GM18867 (cell line): ENCODE measurements at regions not wholly inside any gene's neighbourhood (a gene's known extent, or its start where the extent isn't known, plus 50 kb on each side); places are given as distances from the start of the nearest gene placed in this dataset.
"Not testable (repeated sequence)": the region's sequence is repeated elsewhere in the genome, so short reads cannot be mapped to it uniquely, and the experiment has no call there.

Experiments
- ATAC-seq: cut with Tn5 transposase; IDR thresholded peaks from one replicate; pipeline ENCODE4 v1.9.1; 2021; ENCODE audit warnings: mild to moderate bottlenecking, moderate library complexity; ENCODE audit not compliant: unreplicated experiment

DNA sequence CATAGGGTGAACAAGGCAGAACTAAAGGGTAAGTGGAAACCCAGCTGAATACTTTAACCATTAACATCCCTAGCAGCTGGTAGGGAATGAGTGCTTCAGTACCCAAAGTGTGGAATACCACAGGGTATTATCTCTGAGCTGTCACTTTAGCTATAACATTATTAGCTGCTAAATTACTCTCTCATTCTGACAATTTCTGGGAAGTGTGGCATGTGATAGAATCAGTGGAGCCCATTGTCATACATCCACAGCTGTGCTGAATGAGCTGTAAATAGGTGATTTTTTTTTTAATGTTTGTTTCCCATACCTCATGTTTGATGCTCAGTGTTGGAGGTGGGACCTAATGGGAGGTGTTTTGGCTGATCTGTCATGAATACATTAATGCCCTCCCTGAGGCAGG, 894.3 kb downstream of the DIPK2A start:
- no peak for ATAC-seq

DNA sequence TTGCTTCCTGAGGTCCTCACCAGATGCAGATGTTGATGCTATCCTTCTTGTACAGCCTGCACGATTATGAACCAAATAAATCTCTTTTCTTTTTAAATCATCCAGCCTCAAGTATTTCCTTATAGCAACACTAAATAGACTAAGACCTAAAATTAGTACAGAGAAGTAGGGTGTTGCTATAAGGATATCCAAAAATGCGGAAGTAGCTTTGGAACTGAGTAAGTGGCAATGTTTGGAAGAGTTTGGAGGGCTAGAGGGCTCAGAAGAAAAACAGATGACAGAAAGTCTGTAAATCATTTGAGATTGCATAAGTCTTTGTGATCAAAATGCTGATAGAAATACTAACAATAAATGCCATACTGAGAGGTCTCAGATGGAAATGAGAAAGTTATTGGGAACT, 894.9 kb downstream of the DIPK2A start:
- no peak for ATAC-seq

DNA sequence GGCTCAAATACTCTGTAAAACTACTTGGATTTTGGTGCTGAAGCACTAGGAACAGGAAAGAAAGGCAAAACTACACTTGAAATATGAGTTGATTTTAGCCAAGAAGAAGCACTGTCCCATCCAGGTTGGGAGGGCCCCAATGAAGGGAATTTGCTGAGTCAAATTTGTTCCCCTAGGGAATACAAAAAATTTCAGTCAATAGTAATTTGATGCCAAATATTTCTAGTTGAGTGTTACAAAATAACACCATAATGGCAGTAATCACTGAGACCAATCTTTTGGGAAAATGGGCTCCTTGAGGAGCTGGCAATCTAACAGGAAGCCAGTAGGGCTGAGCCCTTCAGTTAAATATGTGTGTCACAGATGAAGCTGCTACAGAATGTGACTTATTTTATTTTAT, 896.9 kb downstream of the DIPK2A start:
- no peak for ATAC-seq

DNA sequence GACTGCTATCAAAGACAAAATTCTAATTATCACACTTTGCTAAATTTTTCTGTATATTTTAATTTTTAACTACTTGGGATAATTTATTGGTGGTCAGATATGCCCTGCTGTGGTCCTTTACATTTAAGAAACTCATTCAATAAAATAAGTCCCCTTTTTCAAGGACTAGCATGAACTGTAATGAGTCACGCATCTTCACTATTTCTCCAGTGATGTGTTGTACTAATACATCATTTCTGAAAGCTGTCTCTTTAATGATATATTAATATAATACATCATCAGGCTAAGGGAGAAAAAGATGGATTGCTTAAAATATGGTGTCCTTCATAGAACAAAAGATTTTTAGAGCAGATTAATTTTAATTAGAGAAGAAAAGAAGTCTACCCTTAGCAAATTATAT, 901.4 kb downstream of the DIPK2A start:
- no peak for ATAC-seq

DNA sequence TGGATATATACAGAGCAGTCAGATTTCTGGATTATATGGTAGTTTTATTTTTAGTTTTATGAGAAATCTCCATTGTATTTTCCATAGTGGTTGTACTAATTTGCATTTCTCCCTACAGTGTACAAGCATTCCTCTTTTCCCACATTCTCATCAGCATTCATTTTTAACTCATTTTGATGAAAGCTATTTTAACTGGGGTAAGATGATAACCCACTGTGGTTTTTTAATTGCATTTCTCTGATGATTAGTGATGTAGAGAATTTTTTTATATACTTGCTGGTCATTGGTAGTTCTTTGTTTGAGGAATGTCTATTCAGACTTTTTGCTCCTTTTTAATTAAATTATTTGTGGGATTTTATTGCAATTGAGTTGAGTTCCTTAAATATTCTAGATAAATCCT, 903.6 kb downstream of the DIPK2A start:
- ATAC-seq = no peak

DNA sequence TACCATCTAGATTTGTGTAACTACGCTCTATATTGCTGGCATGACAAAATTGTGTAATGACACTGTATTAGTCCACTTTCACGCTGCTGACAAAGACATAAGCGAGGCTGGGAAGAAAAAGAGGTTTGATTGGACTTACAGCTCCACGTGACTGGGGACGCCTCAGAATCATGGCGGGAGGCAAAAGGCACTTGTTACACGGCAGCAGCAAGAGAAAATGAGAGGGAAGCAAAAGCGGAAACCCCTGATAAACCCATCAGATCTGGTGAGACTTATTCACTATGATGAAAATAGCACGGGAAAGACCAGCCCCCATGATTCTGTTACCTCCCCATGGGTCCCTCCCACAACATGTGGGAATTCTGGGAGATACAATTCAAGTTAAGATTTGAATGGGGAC, 905.7 kb downstream of the DIPK2A start:
- no peak for ATAC-seq

DNA sequence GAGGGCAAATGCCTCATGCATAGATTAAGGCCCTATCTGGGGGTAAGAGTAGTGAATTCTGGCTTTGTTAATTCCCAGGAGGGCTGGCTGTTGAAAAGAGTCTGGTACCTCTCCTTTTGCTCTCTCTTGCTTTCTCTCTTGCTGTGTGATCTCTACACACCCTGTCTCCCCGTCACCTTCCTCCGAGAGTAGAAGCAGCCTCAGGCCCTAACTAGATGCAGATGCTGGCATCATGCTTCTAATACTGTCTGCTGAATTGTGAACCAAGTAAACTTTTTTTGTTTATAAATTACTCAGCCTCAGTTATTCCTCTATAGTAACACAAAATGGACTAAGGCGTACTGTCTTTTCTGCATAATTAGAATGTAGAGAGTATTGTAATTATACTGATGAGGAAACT, 908.1 kb downstream of the DIPK2A start:
- ATAC-seq = no peak

DNA sequence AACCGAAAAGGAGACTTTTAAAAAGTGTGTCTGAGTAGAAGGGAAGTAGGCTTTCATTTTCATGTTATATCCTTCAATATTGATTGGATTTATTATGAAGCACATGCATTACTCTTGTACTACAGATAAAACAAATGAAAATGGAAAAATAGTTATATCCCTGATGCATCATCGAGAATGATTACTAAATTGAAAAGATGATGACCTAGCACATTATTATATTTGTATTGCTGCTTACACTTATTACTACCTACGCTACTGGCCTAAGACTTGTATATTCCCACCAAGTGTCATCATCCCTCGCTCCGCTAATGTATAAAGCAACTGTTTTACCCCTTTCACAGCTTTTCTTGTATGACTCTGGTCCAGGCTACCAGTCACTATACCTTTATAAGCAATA, 922.4 kb downstream of the DIPK2A start:
- ATAC-seq = no peak

DNA sequence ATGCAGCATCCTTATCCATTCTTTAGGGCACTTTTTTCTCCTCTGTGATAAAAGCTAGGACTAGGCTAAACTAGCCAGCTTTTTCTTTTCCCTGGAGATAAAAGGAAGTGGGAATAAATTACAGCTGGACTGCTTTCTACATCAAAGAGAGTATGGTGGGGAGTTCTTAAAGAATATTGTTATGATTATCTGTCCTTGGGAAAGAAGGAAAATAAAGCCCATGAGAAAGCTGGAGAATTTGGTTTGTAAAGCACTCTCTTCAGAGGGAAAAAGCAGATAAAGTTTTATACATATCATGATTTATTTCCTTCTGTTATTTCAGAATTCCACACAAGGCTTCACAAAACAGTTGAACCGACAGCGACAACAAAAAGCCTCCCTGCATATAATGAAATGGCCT, 923.0 kb downstream of the DIPK2A start:
- no peak for ATAC-seq

DNA sequence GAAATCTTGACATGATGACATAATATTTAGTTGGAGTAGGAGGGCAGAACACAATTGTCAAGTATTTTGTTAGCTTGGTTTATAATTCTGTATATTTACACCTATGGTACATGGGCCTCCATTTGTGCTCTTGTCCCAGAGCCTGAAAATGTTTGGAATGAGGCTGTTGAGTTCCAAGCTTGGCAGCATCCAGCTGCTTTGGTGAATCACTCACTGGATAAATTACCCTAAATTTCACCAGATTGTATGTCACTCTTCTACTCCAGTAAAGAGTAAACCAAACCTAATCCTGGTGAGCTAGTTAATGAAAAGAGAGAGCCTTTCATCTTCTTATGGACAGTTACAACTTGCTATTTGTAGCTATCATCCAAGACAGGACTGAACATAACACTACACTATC, 928.7 kb downstream of the DIPK2A start:
- ATAC-seq = no peak

DNA sequence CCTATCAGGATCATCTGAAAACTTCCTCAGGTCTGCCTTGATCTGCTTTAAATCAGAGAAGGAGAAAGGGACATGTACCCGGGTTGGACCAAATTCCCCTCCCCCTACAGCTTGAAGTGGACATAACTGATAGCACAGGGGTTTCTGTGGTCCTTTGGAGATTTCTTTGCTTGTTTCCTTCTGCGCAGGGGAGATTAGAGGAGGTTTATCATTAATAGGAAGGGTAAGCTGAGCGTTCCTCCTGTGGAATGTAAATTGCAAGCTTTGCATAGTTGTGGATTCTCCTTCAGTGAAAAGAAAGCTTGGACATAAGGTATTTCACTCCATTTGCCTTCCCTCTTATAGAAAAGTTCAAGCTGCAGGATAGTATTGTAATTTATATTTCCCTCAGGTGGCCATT, 936.0 kb downstream of the DIPK2A start:
- ATAC-seq = not testable (repeated sequence)

DNA sequence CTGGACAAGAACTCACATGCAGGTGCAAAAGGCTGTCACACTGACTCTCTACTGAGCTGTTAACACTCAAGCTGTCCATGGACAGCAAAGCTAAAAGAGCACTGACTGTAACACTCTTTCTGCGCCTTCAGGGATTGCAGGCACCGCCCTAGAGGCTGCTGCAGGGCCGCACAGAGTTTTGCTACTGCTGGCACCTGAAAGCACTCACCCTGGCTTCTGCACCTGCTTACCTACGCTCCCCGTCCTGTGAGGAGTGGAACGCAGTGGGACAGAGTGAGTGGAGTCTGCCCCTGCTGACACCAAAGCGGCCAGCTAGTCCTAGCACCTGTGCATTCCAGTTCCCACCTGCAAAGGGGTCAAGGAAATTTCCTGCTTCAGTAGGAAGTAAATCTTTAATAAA, 941.3 kb downstream of the DIPK2A start:
- no peak for ATAC-seq

DNA sequence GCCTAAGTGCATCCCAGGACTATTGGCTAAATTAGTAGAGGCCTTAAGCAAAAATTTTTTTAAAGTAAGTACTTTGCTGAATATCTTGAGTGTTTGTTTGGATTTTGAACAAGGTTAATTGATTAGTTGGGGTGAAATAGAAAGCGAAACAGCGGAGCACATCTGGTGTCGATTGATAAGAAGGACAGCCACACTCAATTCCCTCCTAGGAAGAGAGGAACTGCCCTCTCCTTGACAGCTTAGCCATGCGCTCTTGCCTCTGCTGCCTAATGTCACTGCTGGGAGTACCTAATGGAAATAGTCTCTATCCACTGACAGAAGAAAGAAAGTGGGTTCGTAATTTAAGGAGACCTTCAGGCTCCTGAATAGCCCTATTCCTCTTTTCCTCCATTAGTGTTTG, 943.6 kb downstream of the DIPK2A start:
- ATAC-seq = no peak

DNA sequence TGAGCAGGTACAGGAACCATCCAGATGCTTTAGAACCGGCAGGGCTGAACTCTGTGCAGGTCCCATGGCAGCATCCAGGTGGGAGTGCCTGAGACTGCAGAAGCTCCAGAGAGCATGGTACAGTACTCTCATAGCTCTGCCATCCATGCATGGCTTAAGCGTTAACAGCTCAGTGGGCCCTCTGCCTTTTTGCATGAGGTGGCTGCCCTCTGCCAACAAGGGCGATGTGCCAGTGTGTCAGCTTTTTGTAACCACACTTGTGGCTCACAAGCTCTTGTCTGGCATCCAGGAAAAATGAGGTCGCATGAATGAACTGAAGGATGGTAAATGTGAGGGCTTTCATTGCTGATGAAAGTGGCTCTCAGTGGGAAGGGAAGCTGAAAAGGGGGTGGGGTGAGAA, 950.1 kb downstream of the DIPK2A start:
- no peak for ATAC-seq

DNA sequence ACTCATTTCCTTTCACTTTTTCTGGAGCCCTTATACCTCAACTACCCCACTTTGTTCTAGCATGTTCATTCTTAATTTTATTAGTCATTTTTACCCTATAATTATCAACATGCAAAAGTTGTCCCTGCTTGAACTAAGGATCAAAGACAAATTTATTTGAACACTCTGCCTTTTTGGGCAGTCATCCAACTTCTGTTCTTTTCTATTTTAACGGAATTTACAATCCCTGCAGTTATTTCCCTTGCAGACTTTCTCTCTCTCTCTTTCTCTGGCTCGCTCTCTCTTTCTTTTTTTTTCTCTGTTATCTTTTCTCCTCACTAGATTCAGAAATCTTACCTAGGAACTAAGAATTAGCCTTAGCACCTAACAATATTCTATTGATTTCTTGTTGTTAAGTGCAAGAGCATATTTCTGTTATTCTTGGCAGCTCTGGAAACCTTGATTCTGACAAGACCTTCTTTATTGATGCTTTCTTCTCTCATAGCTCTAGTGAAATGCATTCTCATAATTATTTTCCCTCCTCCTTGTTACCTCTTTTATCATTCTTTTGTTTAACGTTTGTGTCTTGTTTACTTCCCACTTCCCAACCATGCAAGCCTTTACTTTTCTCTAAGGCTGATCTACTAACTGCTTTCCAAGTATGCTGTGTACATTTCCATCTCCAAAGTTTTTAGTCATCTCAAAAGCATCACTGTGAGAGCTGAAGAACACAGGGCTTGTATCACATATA, 951.6 kb downstream of the DIPK2A start:
- no peak for ATAC-seq

DNA sequence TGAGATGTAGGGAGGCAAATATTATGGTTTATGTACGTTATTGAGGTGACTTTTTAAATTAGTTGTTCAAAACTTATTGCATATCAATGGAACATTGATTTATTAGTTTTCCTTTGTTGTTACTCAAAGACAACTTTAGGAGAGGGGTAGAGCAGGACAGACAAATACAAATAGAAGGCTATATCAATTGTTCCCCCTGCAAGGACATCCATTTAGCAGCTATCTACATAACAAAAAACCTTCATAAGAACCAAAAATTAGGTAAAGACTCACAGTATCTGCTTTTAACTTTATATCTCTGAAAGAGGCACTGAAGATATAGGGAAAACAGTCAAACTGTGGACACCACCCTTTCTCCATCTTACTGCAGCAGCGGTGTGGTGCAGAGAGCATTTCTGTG, 958.8 kb downstream of the DIPK2A start:
- ATAC-seq = no peak

DNA sequence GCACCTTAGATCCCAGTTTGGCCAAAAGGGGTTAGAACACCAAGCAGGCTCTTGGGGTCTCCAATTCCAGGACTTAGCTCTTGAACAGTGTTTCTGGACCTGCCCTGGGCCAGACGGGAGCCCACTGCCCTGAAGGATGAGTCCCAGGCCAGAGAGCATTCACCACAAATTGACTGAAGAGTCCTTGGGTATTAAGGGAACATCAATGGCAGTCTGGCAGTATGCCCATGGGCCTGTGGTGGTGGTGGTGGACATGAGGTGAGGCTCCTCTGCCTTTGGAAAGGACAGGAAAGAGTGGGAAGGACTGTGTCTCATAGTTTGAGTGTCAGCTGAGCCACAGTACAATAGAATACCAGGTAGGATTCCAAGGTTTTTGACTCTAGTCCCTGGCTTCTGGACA, 960.0 kb downstream of the DIPK2A start:
- ATAC-seq = no peak

DNA sequence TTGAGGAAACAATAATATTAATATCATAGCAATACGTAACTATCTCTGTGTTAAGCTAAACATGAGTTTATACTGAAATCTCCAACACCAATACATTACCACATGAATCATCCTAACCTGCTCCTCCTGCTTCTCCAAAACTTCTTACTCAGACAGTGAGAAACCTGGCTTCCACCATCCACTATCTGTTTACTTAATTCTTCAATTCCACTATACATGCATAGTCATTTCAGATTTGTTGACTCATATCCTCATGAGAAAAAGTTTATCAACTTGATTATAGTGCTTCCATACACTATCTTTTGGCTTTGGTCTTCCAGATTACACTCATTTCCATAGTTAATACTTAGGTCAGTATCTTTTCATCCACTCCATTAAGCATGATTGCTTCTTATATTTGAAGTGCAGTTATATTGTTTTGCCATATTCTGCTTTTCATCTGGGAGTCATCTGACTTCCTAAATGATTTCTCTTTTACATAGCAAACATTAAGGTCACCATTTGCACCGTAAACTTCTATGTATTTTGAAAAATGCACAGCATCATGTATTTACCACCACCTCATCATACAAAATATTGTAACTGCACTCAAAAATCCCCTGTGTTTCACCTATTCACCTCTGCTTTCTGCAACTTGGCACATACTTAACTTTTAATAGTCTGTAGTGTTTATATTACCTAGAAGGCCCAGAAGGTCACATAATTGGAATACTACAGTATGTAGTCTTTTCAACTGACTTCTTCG, 970.6 kb downstream of the DIPK2A start:
- ATAC-seq = no peak

DNA sequence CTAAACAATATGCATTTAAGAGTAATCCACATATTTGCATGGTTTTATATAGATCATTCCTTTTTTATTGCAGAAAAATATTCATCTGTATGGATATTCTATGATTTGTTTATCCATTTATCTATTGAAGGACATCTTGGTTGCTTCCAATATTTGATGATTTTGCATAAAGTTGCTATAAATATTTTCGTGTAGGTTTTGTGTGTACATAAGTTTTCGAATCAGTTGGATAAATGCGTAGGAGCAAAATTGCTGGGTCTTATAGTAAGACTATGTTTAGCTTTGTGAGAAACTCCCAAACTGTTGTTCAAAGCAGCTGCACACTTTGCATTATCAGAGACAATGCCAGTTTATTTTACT, 971.2 kb downstream of the DIPK2A start:
- ATAC-seq = no peak

DNA sequence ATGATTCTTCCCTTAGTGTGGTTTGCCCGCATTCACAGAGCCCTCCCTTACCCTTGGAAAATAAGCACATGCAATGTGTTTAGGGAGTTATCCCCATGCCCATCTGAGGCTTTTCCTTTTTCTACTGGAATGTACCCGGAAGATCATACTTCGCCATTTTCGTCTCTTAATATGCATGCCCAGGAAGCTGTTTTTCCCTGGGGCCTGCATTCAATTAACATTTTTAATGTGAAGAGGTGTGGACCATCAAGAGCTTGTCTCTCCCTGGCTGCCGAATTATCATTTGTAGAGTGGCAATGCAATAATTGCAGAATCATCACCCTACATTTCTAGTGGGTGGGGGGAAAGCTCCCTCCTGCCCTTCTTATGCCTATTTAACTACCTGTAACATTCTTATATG, 976.3 kb downstream of the DIPK2A start:
- no peak for ATAC-seq

DNA sequence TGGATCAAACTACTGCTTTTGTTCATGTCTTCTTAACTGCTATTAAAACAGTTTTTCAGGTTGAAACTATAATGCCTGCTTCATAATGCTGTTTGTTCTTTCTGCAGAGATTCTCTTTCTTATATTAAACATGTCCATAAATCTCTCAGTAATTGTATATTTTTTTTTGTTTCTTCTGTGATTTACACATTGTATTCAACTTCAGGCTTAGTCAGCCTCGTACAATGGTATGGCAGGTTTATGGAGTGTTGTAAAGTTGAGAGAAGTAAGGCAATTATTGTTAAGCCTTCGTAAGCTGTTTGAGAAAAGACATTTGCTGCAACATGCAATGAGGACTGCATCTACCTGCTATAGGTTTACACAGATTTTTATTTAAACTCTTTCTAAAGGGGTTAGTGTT, 977.1 kb downstream of the DIPK2A start:
- ATAC-seq = no peak

DNA sequence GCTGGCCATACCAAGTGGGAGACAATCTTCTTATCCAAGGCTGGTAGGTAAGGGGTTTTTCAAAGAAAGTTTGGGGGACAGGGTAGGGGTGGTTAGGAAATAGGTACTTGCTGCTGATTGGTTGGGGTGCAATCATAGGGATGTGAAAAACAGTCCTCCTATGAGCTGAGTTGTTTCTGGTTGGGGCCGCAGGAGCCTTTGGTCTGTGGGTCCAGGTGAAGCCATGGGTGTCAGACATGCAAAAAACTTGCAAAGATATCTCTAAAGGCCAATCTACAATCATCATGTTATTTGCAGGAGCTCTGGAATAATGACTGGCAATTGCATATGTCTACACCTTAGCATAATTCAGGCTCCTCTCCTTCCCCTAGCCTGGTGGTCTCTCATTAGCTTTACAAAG, 982.3 kb downstream of the DIPK2A start:
- no peak for ATAC-seq
